GM12892 (cell line): ENCODE measurements at regions not wholly inside any gene's neighbourhood (a gene's known extent, or its start where the extent isn't known, plus 50 kb on each side); places are given as distances from the start of the nearest gene placed in this dataset.

Experiments
- DNase-seq: peaks from one replicate; pipeline ENCODE4 v3.0.0; 2011; ENCODE audit not compliant: insufficient read length
- FAIRE-seq: peaks from 2 replicates; lab custom pipeline; 2011; peaks lifted over from hg19 to GRCh38; lab: Jason Lieb, UNC
- POLR2A ChIP-seq: IDR thresholded peaks from 2 replicates; pipeline ENCODE4 v1.6.1; 2011; ENCODE audit warnings: low read depth, low read length, control low read depth
- POLR2AphosphoS5 ChIP-seq: IDR thresholded peaks from 2 replicates; pipeline ENCODE4 v1.6.1; 2011; ENCODE audit warnings: low read depth, low read length, control low read depth
- TAF1 ChIP-seq: IDR thresholded peaks from 2 replicates; pipeline ENCODE4 v1.6.1; 2011; ENCODE audit warnings: low read depth, mild to moderate bottlenecking, control low read depth, low read length, borderline replicate concordance

DNA sequence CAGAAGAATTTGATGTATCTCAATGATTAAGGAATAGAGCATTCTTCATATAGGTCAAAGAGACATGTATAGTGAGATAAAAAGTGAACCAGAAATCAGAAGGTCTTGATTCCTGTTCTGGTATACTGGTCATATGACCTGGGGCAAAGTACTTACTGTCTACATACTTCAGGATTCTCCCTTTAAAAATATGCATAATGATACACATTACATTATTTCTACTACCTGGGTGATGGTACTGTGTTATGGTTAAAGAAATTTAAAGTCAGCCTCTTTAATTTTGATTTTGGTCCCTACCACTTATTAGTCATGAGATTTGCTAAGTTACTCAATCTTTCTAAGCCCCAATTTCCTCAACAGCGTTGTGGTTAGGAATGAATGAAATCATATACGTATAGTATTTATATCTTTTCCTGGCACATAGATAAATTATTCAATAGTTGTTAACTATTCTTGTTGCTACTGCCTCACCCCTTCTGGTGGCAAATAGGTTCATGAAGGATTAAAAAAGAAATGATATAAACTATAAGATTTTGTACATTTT lies 984.1 kb downstream of the TLE4 start:
- FAIRE-seq = no peak

DNA sequence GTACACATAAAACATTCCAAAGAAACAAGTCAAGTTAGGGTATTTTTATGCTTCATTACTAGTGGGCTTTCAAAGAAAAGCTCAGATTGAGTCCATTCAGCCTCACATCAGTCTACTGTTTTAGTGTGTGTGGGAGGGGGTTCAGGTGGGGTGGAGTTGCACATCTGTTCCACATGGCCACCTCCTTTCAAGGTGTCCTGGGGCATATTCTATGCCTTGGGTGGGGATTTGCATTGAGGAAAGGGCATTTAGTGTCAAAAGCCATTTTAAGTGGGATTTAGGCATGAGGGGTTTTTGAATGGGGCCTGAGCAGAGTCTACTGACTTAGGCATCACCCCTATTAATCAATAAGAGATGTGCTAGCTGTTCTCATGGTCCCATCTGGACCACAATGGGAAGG lies 983.1 kb downstream of the TLE4 start:
- no peak for TF ChIP-seq POLR2A
- DNase-seq = no peak
- no peak for FAIRE-seq

More for the DNA sequence above, 984.1 kb downstream of the TLE4 start:
- TF ChIP-seq POLR2A (no peak), TAF1 (no peak), POLR2AphosphoS5 (no peak)
- DNase-seq = no peak

DNA sequence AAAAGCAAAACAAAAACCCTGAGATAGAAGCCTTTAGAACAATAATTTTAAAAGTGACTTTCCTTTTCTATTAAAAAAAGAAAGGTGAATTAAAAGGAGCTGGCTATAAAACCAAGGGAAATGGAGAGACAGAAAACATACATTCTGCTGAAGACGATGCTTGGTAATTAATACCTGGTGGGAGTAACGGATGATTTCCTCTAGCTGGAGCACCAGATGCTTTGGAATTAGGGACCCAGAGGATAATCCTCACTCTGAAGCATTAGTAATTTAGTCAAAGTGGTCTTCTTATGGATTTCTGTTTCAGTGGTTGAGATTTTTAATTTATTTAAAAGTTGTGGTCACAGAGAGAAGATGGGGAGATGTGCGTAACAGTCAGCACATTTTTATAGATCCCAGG lies 982.5 kb downstream of the TLE4 start:
- no peak for TF ChIP-seq POLR2AphosphoS5
- TF ChIP-seq TAF1 = no peak
- TF ChIP-seq POLR2A = no peak
- no peak for FAIRE-seq
- DNase-seq = no peak

DNA sequence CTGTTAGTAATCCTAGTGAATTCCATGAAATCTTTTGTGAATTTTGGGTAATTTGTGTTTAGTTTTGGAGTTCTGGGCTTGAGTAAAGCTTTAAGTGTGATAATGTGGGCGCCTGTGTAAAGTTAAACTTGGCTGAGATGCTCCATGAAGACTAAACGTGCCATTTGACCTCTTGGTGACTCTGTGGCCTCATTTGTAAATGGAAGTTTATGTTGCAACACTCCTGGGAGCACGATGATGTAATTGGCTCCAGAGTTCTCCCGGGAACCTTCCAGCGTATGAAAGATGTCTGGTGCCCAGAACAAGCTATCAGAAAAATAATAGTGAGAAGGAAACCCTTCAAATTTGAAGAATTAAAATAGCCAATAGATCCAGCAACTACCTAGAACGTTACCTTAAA lies 981.2 kb downstream of the TLE4 start:
- FAIRE-seq (no peak), DNase-seq (no peak)
- no peak for TF ChIP-seq POLR2AphosphoS5
- no peak for TF ChIP-seq POLR2A
- no peak for TF ChIP-seq TAF1

DNA sequence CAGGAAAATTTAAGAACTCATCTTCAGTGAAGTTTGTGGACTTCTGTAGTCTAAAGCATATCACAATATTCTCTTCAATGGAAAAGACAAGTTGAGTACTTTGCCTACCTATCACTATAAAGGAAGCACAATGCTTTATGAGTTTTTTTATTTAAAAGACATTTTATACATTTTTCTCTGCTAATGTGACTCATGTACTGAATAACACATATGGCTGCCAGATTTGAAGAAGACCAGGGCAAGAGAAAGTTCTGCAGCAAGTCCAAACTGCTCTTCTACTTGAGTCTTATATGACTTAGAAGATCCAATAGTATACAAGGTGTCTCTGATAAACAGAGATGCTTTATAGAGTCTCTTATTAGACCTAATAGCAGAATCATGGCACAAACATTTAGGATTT lies 978.4 kb downstream of the TLE4 start:
- FAIRE-seq (no peak), DNase-seq (no peak)
- no peak for TF ChIP-seq TAF1

DNA sequence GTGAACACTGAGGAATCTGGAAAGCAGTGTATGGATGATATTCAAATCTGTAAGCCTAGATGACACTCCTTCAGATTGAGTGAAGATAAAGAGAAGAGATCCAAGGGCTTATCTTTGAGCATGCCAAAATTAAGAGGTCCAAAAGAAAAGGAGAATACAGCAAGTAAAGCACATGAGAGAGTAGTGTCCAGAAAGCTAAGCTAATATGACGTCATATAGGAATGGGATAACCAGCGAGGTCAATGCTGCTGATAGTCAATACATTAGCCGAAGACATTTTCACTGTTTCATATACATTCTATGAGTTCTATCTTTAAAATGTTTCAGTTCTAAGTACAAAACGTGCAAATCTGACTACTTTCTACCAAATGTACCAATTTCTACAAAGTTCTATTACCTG lies 975.8 kb downstream of the TLE4 start:
- no peak for DNase-seq
- no peak for FAIRE-seq
- no peak for TF ChIP-seq POLR2A
- no peak for TF ChIP-seq TAF1
- TF ChIP-seq POLR2AphosphoS5 = no peak

DNA sequence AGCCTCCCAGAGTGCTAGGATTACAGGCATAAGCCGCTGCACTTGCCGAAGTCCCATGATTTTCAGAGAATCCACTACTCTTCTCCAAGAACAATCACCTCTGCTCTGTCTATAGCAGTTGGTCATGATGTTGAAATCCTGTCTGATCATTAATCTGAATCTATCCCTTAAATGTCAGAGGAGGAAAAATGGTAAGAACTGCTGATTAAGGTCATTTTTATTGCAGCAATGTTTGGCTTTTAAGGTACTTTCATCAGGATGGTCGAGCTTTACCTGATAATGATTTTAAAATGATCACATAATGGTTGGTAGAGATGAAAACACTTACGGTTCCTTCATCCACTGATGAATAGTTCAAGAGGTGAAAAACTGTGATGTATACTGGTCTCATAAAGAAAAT lies 968.6 kb downstream of the TLE4 start:
- no peak for TF ChIP-seq POLR2AphosphoS5
- no peak for TF ChIP-seq POLR2A
- no peak for TF ChIP-seq TAF1
- FAIRE-seq (no peak), DNase-seq (no peak)

DNA sequence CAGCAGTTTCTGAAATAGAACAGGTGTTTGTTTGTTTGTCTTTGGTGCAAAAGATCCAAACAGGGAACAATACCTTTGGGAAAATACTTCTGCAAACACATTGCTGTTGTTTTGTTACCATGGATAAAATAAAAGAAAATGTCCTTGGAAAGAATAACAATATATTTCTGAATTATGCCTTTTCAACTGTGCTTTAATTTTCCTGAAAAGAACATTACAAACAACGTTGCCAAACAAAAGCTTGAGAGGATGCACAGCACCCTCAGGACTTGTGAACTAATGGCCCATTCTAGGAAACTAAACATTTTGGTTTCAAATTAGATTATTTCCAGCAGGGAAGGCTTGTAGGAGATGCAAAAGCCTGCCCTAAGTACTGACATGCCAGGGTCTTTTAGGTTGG lies 967.2 kb downstream of the TLE4 start:
- FAIRE-seq (no peak), DNase-seq (no peak)
- TF ChIP-seq POLR2AphosphoS5 (no peak), TAF1 (no peak), POLR2A (no peak)

DNA sequence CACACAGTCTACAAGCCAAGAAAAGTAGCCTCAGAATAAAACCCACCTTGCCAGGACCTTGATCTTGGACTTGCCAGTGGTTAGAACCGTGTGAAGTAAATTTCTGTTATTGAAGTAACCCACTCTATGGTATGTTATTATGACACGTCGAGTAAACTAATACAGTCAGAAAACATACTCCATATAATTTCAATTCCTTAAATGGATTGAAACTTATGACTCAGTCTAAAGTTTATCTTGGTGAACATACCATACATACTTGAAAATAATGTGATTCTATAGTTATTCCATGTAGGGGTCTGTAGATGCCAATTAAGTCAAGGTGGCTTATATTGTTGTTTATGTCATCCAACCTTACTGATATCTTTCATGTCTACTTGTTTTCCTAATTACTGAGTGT lies 950.7 kb downstream of the TLE4 start:
- DNase-seq (no peak), FAIRE-seq (no peak)
- TF ChIP-seq POLR2AphosphoS5 = no peak
- no peak for TF ChIP-seq TAF1
- no peak for TF ChIP-seq POLR2A

DNA sequence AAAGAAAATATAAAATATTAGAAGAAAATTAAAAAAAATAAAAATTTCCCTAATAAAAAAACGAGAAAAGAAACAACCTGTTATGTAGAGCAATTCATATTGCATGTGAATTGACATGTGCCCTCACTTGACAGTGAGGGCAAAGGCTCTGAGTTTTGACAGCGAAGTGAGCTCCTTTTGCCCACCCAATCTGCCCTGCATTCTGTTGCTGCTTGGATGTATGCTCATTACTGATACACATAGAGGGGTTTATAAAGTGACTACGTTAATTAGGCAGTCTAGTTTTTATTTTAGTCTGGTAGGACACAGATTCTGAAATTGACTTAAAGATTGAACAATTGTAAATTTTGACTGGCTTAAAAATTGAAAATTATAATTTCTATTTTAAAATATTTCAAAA lies 949.4 kb downstream of the TLE4 start:
- FAIRE-seq (no peak), DNase-seq (no peak)
- TF ChIP-seq POLR2A = no peak
- no peak for TF ChIP-seq TAF1
- TF ChIP-seq POLR2AphosphoS5 = no peak

DNA sequence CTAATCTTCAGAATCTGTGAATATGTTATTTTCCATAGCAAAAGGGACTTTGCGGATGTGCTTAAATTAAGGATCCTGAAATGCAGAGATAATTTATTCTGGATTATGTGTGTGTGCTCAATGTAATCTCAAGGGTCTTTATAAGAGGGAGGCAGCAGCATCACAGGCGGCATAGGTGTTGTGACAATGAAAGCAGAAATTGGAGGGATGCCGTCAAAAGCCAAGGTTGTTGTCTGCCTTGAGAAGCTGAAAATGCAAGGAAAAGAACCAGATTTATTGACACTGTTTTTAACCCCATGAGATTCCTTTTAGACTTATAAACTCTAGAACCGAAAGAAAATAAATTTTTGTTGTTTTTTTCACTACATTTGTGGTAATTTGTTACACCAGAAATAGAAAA lies 948.5 kb downstream of the TLE4 start:
- FAIRE-seq (no peak), DNase-seq (no peak)
- TF ChIP-seq POLR2A (no peak), POLR2AphosphoS5 (no peak), TAF1 (no peak)

DNA sequence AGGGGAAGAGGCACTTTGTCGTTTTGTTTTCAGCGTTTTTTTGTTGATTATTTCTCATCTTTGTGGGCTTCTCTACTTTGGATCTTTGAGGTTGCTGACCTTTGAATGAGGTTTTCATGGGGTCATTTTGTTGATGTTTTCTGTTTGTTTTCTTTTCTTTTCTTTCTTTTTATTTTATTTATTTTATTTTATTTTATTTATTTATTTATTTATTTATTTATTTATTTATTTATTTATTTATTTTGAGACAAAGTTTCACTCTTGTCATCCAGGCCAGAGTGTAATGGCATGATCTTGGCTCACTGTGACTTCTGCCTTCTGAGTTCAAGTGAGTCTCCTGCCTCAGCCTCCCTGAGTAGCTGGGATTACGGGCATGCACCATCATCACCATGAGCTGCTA lies 946.7 kb downstream of the TLE4 start:
- TF ChIP-seq POLR2AphosphoS5 (no peak), TAF1 (no peak), POLR2A (no peak)
- no peak for DNase-seq
- FAIRE-seq = no peak

DNA sequence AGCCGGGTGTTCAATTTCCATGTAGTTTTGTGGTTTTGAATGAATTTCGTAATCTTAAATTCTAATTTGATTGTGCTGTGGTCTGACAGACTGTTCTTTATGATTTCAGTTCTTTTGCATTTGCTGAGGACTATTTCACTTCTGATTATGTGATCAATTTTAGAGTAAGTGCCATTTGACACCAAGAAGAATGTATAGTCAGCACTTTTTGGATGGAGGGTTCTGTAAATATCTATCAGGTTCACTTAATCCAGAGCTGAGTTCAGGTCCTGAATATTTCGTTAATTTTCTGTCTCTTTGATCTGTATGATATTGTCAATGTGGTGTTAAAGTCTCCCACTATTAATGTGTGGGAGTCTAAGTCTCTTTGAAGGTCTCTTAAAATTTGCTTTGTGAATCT lies 944.9 kb downstream of the TLE4 start:
- DNase-seq (no peak), FAIRE-seq (no peak)
- no peak for TF ChIP-seq TAF1
- no peak for TF ChIP-seq POLR2A
- TF ChIP-seq POLR2AphosphoS5 = no peak
